K562 (cell line): ENCODE measurements at regions not wholly inside any gene's neighbourhood (a gene's known extent, or its start where the extent isn't known, plus 50 kb on each side); places are given as distances from the start of the nearest gene placed in this dataset.

ENCODE experiments used
- BRD9 ChIP-seq: fragments of 450-650 bp; IDR thresholded peaks from 2 replicates; pipeline ENCODE4 v1.6.1; 2018; ENCODE audit warnings: low read depth; ENCODE audit not compliant: partially characterized antibody
- ESRRB ChIP-seq: fragments of 250-450 bp; sonication (Bioruptor Pico); IDR thresholded peaks from 2 replicates; pipeline ENCODE4 v1.5.0; 2020; ENCODE audit warnings: mild to moderate bottlenecking, moderate library complexity, borderline replicate concordance
- GATAD2B ChIP-seq: fragments of 450-650 bp; IDR thresholded peaks from 2 replicates; pipeline ENCODE4 v1.6.1; 2017; ENCODE audit warnings: mild to moderate bottlenecking, borderline replicate concordance
- KDM4B ChIP-seq, 2 experiments: fragments of 450-650 bp in 1 of 2; sonication (generic) in 1 of 2; IDR thresholded peaks; 2 replicates each; pipeline ENCODE4 v1.6.1; 2016 to 2017; ENCODE audit warnings: borderline replicate concordance in 2 of 2, antibody characterized with exemption in 1 of 2, low read depth in 1 of 2, mild to moderate bottlenecking in 1 of 2
- KHSRP ChIP-seq: fragments of 450-650 bp; IDR thresholded peaks from 2 replicates; pipeline ENCODE4 v1.6.1; 2017
- KLF13 ChIP-seq: fragments of 450-650 bp; IDR thresholded peaks from 2 replicates; pipeline ENCODE4 v1.6.1; 2016; ENCODE audit warnings: missing genetic modification characterization, low read depth, mild to moderate bottlenecking, missing compliant biosample characterization, moderate library complexity, borderline replicate concordance
- MED1 ChIP-seq: sonication (generic); formaldehyde crosslinking; IDR thresholded peaks from 2 replicates; pipeline ENCODE4 v1.8.1; 2023; ENCODE audit warnings: missing genetic modification reagents, borderline replicate concordance
- RBM34 ChIP-seq: fragments of 200-400 bp; formaldehyde crosslinking; IDR thresholded peaks from 2 replicates; pipeline ENCODE4 v1.6.1; 2018; ENCODE audit warnings: low read length, borderline replicate concordance; ENCODE audit not compliant: insufficient read depth
- SETDB1 ChIP-seq: IDR thresholded peaks from one replicate; pipeline ENCODE4 v1.6.1; 2012; ENCODE audit warnings: low read length, control low read depth, inconsistent platforms
- SP1 ChIP-seq: sonication (generic); formaldehyde crosslinking; IDR thresholded peaks from 2 replicates; pipeline ENCODE4 v1.8.1; 2022; ENCODE audit warnings: mild to moderate bottlenecking, missing genetic modification reagents
- ZNF311 ChIP-seq: fragments of 250-450 bp; sonication (Bioruptor Pico); IDR thresholded peaks from 2 replicates; pipeline ENCODE4 v1.4.0; 2020; ENCODE audit warnings: mild to moderate bottlenecking, moderate library complexity
- ZNF407 ChIP-seq: fragments of 450-650 bp; IDR thresholded peaks from 2 replicates; pipeline ENCODE4 v1.6.1; 2016; ENCODE audit warnings: low read depth
- ZNF76 ChIP-seq: fragments of 250-450 bp; sonication (Bioruptor Pico); IDR thresholded peaks from 2 replicates; pipeline ENCODE4 v1.4.0; 2020; ENCODE audit warnings: mild to moderate bottlenecking, moderate library complexity, borderline replicate concordance
- TF ChIP-seq, protein P1 (sequence below): fragments of 450-650 bp; formaldehyde crosslinking; conservative IDR thresholded peaks from 2 replicates; pipeline ENCODE4 v1.4.0; 2022; ENCODE audit warnings: mild to moderate bottlenecking, missing genetic modification characterization

DNA sequence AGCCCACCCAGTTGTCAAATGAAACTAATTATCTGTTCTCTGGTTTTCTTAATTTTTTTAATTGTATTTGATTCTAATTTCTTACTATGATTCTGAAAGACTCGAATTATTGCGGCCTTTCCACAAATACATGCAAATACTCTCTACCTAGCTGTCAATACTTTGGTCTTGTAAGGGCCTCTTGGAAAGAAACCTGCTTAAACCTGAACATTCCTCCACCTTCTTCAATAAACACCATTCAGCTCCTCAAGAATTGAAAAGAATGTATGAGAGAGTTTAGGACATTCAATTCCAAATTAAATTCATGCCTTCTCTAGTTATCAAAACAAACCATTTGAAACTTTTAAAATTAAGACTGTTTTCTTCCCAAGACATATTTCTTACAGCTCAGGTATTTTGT lies 385.9 kb upstream of the NOCT start (continued):
- TF ChIP-seq ZNF407: no peak
- TF ChIP-seq BRD9: no peak
- TF ChIP-seq ZNF76 (CRISPR knock-in tag): no peak
- TF ChIP-seq KLF13 (tag): no peak
- no peak for TF ChIP-seq GATAD2B
- no peak for TF ChIP-seq KHSRP
- no peak for TF ChIP-seq KDM4B (IDR thresholded peaks at IDR 0.05; ENCODE audit: borderline replicate concordance in 2 of 2, low read depth in 1 of 2)
- TF ChIP-seq, protein P1, sequence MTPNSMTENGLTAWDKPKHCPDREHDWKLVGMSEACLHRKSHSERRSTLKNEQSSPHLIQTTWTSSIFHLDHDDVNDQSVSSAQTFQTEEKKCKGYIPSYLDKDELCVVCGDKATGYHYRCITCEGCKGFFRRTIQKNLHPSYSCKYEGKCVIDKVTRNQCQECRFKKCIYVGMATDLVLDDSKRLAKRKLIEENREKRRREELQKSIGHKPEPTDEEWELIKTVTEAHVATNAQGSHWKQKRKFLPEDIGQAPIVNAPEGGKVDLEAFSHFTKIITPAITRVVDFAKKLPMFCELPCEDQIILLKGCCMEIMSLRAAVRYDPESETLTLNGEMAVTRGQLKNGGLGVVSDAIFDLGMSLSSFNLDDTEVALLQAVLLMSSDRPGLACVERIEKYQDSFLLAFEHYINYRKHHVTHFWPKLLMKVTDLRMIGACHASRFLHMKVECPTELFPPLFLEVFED (CRISPR knock-in tag): no peak
- no peak for TF ChIP-seq MED1 (CRISPR knock-in tag)
- TF ChIP-seq SP1 (CRISPR knock-in tag): no peak
- TF ChIP-seq RBM34: no peak
- no peak for TF ChIP-seq ZNF311 (CRISPR knock-in tag)
- no peak for TF ChIP-seq SETDB1
- TF ChIP-seq ESRRB: no peak
